ENCODE measurements at regions not wholly inside any gene's neighbourhood (a gene's known extent, or its start where the extent isn't known, plus 50 kb on each side); places are given as distances from the start of the nearest gene placed in this dataset.

DNA sequence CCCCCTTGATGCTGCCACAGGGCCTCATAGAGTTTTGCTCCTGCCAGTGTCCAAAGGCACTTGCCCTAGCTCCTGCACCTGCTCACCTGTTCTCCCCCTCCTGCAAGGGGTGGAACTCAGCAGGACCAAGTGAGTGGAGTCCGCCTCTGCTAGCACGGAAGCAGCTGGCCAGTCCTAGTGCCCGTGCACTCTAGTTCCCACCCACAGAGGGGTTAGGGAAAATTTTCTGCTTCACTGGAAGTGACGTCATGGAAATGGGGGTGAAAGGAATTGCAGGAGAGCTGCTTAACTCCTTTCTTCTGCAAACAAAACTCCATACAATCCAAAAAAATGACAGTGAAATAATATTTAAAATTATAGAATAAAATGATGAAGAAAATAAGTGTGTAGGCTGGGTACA, 609.7 kb upstream of the SLITRK1 start:
- Mint-ChIP-seq H3K4me1 (no peaks in the 10 kb centered on the region), H3K36me3 (no peaks in the 10 kb centered on the region), H3K9me3 (no peaks in the 10 kb centered on the region), H3K27me3 (ENCODE audit: insufficient read depth, low read depth) (no peaks in the 10 kb centered on the region), H3K27ac (no peak overlapping the region), H3K4me3 (no peak overlapping the region)
- no peaks in the 10 kb centered on the region for H4K20me1 ChIP-seq (ENCODE audit: low read depth)
- no peaks in the 10 kb centered on the region for H3F3A ChIP-seq (ENCODE audit: low read depth)
- no peaks in the 10 kb centered on the region for H3K79me2 ChIP-seq (ENCODE audit: low read depth)
- no peak overlapping the region for H3K27ac ChIP-seq
- H3K27me3 ChIP-seq = no peaks in the 10 kb centered on the region
- H3K9ac ChIP-seq = no peak overlapping the region
- TF ChIP-seq EZH2 (IDR thresholded peaks at IDR 0.05) (no peak), EZH2phosphoT487 (IDR thresholded peaks at IDR 0.05) (no peak)
- TF ChIP-seq, protein P1, sequence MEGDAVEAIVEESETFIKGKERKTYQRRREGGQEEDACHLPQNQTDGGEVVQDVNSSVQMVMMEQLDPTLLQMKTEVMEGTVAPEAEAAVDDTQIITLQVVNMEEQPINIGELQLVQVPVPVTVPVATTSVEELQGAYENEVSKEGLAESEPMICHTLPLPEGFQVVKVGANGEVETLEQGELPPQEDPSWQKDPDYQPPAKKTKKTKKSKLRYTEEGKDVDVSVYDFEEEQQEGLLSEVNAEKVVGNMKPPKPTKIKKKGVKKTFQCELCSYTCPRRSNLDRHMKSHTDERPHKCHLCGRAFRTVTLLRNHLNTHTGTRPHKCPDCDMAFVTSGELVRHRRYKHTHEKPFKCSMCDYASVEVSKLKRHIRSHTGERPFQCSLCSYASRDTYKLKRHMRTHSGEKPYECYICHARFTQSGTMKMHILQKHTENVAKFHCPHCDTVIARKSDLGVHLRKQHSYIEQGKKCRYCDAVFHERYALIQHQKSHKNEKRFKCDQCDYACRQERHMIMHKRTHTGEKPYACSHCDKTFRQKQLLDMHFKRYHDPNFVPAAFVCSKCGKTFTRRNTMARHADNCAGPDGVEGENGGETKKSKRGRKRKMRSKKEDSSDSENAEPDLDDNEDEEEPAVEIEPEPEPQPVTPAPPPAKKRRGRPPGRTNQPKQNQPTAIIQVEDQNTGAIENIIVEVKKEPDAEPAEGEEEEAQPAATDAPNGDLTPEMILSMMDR (IDR thresholded peaks at IDR 0.05) = no peak
- H3K4me1 ChIP-seq = peaks cover 8% of the 10 kb centered on the region
- H3K4me2 ChIP-seq = no peak overlapping the region
- H3K4me3 ChIP-seq = no peak overlapping the region
- H2AFZ ChIP-seq (replicated peaks) = no peak overlapping the region
- no peaks in the 10 kb centered on the region for H3K36me3 ChIP-seq
- no peak for DNase-seq (ENCODE audit: low spot score)
- H3K9me3 ChIP-seq (ENCODE audit: low read depth) = no peaks in the 10 kb centered on the region

DNA sequence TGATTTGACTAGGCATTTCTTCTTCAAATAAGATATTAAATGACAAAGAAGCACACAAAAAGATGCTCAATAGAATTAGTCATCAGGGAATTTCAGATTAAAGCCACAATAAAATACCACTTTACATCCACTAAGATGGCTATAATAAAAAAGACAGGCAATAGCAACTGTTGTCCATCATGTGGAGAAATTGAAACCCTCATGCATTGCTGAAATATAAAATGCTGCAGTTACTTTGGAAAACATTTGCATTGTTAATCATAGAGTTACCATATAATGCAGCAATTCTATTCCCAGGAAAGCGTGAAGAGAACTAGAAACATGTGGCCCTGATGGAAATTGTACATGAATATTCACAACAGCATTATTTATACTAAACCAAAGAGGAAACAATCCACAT, 605.5 kb upstream of the SLITRK1 start:
- Mint-ChIP-seq H3K27me3 (ENCODE audit: insufficient read depth, low read depth) (peaks cover 3% of the 10 kb centered on the region), H3K36me3 (no peaks in the 10 kb centered on the region), H3K27ac (no peak overlapping the region), H3K4me3 (no peak overlapping the region), H3K9me3 (no peaks in the 10 kb centered on the region), H3K4me1 (no peaks in the 10 kb centered on the region)
- Histone ChIP-seq H3K27ac (no peak overlapping the region), H2AFZ (replicated peaks) (no peak overlapping the region), H3K36me3 (no peaks in the 10 kb centered on the region), H3K9ac (no peak overlapping the region), H3F3A (ENCODE audit: low read depth) (no peaks in the 10 kb centered on the region), H3K27me3 (no peaks in the 10 kb centered on the region), H3K9me3 (ENCODE audit: low read depth) (no peaks in the 10 kb centered on the region), H3K79me2 (ENCODE audit: low read depth) (no peaks in the 10 kb centered on the region), H3K4me1 (peaks cover 8% of the 10 kb centered on the region), H3K4me3 (no peak overlapping the region), H3K4me2 (no peak overlapping the region), H4K20me1 (ENCODE audit: low read depth) (no peaks in the 10 kb centered on the region)
- TF ChIP-seq EZH2phosphoT487 (IDR thresholded peaks at IDR 0.05) = no peak
- TF ChIP-seq, protein P1 (IDR thresholded peaks at IDR 0.05) = no peak
- TF ChIP-seq EZH2 (IDR thresholded peaks at IDR 0.05) = no peak
- no peak for DNase-seq (ENCODE audit: low spot score)

DNA sequence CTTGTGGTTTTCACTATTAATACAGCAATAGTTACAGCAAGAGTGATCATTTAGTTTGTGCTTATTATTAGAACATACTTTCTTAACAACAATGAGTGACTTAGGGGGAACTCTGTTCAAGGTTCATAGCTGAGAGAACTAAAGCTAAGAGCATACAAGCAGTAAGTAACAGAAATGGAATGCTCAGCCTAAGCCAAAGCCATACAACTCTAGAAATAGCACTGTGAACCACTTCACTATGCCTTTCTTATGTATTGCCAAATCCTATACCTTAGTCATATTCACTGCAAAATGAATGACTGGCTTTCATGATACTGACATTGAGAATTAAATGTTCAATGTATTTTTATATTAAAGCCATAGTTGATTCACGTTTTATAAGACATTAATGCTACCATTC, 599.7 kb upstream of the SLITRK1 start:
- no peak for TF ChIP-seq EZH2phosphoT487 (IDR thresholded peaks at IDR 0.05)
- TF ChIP-seq, protein P1 (IDR thresholded peaks at IDR 0.05) = no peak
- no peak for TF ChIP-seq EZH2 (IDR thresholded peaks at IDR 0.05)

More for the DNA sequence above, 599.7 kb upstream of the SLITRK1 start:
- no peak overlapping the region for H3K4me3 ChIP-seq
- H3K27ac ChIP-seq = no peak overlapping the region
- H2AFZ ChIP-seq (replicated peaks) = no peak overlapping the region
- no peaks in the 10 kb centered on the region for H3F3A ChIP-seq (ENCODE audit: low read depth)
- H3K79me2 ChIP-seq (ENCODE audit: low read depth) = no peaks in the 10 kb centered on the region
- no peaks in the 10 kb centered on the region for H3K36me3 Mint-ChIP-seq
- no peak overlapping the region for H3K4me3 Mint-ChIP-seq
- no peaks in the 10 kb centered on the region for H3K9me3 ChIP-seq (ENCODE audit: low read depth)
- no peaks in the 10 kb centered on the region for H3K4me1 ChIP-seq
- H3K27me3 Mint-ChIP-seq (ENCODE audit: insufficient read depth, low read depth) = peaks cover 3% of the 10 kb centered on the region
- no peak overlapping the region for H3K27ac Mint-ChIP-seq
- H3K4me1 Mint-ChIP-seq = no peaks in the 10 kb centered on the region
- H3K9me3 Mint-ChIP-seq = no peaks in the 10 kb centered on the region
- no peak overlapping the region for H3K9ac ChIP-seq
- no peaks in the 10 kb centered on the region for H4K20me1 ChIP-seq (ENCODE audit: low read depth)
- no peak overlapping the region for H3K4me2 ChIP-seq
- H3K36me3 ChIP-seq = no peaks in the 10 kb centered on the region
- no peaks in the 10 kb centered on the region for H3K27me3 ChIP-seq
- no peak for DNase-seq (ENCODE audit: low spot score)
